OCI-LY7 (cell line): ENCODE measurements at regions not wholly inside any gene's neighbourhood (a gene's known extent, or its start where the extent isn't known, plus 50 kb on each side); places are given as distances from the start of the nearest gene placed in this dataset.

Source experiments
- EZH2phosphoT487 ChIP-seq: fragments of 200-600 bp; sonication (generic); IDR thresholded peaks from 2 replicates; pipeline ENCODE4 v1.6.1; 2018; ENCODE audit warnings: low read depth, borderline replicate concordance, mild to moderate bottlenecking, mixed run types, antibody characterized with exemption, low read length, moderate library complexity, mixed read lengths
- TF ChIP-seq, protein P1 (sequence below): fragments of 200-600 bp; sonication (generic); conservative IDR thresholded peaks from 2 replicates; pipeline ENCODE4 v1.5.1; 2014; ENCODE audit warnings: mild to moderate bottlenecking, antibody characterized with exemption, low read length, moderate library complexity, mixed read lengths

DNA sequence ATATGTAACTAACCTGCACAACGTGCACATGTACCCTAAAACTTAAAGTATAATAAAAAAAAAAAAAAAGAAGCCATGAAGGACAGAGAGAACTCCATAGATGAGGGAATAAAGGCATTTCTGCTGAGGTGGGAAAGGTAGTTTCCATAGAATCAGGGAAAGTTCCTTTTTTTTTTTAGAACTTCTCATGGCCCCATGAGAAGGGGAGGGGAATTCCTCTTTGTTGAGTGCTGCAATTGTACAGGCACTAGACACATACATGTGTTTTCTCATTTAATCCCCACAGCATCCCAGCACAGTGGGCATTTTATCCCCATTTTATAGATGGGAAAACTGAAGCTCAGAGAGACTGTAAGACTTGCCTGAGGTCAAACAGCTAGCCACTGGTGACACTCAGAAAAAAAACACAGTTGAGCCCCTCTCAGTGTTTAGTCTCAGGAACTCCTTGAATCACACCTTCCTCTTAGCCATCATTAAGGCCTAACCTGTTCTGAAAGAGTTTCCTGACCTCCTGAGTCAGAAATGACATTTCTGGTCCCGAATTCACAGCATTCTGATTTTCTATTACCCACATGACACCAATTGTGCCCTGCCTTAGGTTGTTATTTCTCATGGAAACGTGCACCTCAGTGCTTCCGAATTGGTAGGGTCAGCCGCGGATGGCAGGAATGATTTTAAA is 189.3 kb upstream of the G2E3 start:
- no peak for TF ChIP-seq EZH2phosphoT487
- TF ChIP-seq, protein P1, sequence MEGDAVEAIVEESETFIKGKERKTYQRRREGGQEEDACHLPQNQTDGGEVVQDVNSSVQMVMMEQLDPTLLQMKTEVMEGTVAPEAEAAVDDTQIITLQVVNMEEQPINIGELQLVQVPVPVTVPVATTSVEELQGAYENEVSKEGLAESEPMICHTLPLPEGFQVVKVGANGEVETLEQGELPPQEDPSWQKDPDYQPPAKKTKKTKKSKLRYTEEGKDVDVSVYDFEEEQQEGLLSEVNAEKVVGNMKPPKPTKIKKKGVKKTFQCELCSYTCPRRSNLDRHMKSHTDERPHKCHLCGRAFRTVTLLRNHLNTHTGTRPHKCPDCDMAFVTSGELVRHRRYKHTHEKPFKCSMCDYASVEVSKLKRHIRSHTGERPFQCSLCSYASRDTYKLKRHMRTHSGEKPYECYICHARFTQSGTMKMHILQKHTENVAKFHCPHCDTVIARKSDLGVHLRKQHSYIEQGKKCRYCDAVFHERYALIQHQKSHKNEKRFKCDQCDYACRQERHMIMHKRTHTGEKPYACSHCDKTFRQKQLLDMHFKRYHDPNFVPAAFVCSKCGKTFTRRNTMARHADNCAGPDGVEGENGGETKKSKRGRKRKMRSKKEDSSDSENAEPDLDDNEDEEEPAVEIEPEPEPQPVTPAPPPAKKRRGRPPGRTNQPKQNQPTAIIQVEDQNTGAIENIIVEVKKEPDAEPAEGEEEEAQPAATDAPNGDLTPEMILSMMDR: no peak
